Body of pancreas (tissue), 4 donors: ENCODE measurements at regions not wholly inside any gene's neighbourhood (a gene's known extent, or its start where the extent isn't known, plus 50 kb on each side); places are given as distances from the start of the nearest gene placed in this dataset.

Source experiments
- POLR2A ChIP-seq, 3 donors: fragments of 450-650 bp; IDR thresholded peaks; one replicate each; pipeline ENCODE4 v1.6.1; 2016; ENCODE audit warnings: antibody characterized with exemption in 3 of 3, mild to moderate bottlenecking in 2 of 3
- TF ChIP-seq, protein P1 (sequence below), 7 experiments: fragments of 450-650 bp in 4 of 7; fragments of 200-600 bp in 3 of 7; sonication (generic) in 3 of 7; IDR thresholded peaks; one replicate each; pipeline ENCODE4 v1.5.1; 2016 to 2019; ENCODE audit warnings: antibody characterized with exemption in 7 of 7

DNA sequence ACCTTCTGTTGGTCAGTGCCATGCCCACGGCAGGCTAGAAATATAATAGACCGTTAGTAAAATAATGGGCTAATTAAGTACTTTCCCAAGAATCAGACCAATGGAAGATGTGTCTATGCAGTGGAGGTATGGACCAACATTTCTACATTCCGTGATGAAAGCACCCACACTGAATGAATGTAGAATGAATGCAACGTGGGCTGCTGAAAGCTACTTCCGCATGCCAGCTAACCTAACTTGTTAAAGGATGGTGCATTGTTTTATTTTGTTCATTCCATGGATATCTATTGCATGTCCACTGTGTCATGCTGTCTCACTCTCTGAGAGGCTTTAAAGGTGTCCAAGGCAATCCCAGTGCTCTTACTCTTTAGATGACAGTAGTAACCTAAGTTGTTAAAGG lies 112.9 kb upstream of the CAV2 start:
- TF ChIP-seq, protein P1, sequence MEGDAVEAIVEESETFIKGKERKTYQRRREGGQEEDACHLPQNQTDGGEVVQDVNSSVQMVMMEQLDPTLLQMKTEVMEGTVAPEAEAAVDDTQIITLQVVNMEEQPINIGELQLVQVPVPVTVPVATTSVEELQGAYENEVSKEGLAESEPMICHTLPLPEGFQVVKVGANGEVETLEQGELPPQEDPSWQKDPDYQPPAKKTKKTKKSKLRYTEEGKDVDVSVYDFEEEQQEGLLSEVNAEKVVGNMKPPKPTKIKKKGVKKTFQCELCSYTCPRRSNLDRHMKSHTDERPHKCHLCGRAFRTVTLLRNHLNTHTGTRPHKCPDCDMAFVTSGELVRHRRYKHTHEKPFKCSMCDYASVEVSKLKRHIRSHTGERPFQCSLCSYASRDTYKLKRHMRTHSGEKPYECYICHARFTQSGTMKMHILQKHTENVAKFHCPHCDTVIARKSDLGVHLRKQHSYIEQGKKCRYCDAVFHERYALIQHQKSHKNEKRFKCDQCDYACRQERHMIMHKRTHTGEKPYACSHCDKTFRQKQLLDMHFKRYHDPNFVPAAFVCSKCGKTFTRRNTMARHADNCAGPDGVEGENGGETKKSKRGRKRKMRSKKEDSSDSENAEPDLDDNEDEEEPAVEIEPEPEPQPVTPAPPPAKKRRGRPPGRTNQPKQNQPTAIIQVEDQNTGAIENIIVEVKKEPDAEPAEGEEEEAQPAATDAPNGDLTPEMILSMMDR (IDR thresholded peaks at IDR 0.05) = no peak
- TF ChIP-seq POLR2A (IDR thresholded peaks at IDR 0.05) = no peak
